Body of pancreas (tissue), 4 donors: ENCODE measurements at regions not wholly inside any gene's neighbourhood (a gene's known extent, or its start where the extent isn't known, plus 50 kb on each side); places are given as distances from the start of the nearest gene placed in this dataset.

Experiments
- POLR2A ChIP-seq, 3 donors: fragments of 450-650 bp; IDR thresholded peaks; one replicate each; pipeline ENCODE4 v1.6.1; 2016; ENCODE audit warnings: antibody characterized with exemption in 3 of 3, mild to moderate bottlenecking in 2 of 3
- TF ChIP-seq, protein P1 (sequence below), 7 experiments: fragments of 450-650 bp in 4 of 7; fragments of 200-600 bp in 3 of 7; sonication (generic) in 3 of 7; IDR thresholded peaks; one replicate each; pipeline ENCODE4 v1.5.1; 2016 to 2019; ENCODE audit warnings: antibody characterized with exemption in 7 of 7

DNA sequence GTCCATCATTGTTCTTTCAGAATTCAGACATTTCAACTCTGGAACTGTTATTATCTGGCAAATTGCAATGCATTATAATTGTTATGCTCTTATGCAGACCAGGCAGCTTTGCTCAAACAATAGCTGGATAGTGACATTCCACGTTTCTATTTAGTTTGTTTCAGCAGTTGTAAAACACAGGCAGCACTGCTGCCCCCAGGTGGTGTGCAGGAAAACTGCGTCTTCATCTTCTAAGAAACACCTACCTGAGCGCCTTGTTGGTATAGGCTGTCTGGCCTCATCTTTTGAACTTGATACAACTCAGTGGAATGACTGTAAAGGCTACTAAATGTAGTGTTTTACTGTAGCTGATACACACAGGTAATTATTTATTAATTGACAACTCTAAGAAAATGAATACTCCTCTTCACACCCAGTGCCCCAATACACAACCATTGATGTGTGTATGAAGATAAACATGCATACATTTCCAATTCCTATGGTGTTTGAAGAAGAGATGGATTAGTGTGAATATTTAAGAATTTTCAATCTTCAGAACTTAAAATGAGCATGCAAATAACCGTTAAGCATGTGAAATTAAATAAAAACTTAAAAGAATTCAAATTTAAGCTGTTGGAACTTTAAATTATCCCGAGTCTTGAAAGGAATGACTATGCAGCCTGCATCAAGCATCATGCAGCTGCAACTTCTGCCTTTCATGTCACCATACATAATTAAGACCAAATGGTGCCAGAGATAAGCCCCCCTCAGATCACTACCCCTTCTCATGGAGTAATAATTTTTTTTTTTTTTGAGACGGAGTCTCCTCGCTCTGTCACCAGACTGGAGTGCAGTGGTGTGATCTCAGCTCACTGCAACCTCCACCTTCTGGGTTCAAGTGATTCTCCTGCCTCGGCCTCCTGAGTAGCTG lies 85.6 kb downstream of the CD8B2 start:
- TF ChIP-seq, protein P1, sequence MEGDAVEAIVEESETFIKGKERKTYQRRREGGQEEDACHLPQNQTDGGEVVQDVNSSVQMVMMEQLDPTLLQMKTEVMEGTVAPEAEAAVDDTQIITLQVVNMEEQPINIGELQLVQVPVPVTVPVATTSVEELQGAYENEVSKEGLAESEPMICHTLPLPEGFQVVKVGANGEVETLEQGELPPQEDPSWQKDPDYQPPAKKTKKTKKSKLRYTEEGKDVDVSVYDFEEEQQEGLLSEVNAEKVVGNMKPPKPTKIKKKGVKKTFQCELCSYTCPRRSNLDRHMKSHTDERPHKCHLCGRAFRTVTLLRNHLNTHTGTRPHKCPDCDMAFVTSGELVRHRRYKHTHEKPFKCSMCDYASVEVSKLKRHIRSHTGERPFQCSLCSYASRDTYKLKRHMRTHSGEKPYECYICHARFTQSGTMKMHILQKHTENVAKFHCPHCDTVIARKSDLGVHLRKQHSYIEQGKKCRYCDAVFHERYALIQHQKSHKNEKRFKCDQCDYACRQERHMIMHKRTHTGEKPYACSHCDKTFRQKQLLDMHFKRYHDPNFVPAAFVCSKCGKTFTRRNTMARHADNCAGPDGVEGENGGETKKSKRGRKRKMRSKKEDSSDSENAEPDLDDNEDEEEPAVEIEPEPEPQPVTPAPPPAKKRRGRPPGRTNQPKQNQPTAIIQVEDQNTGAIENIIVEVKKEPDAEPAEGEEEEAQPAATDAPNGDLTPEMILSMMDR (IDR thresholded peaks at IDR 0.05), result peak in 1 of 7 experiments; percentile 8
- TF ChIP-seq POLR2A (IDR thresholded peaks at IDR 0.05), result no peak
